IgD-negative memory B cell (primary cell): ENCODE measurements at regions not wholly inside any gene's neighbourhood (a gene's known extent, or its start where the extent isn't known, plus 50 kb on each side); places are given as distances from the start of the nearest gene placed in this dataset.
"Not testable (repeated sequence)": the region's sequence is repeated elsewhere in the genome, so short reads cannot be mapped to it uniquely, and the experiment has no call there.

Experiments used
- H3K27ac Mint-ChIP-seq, 3 donors: one replicate each; pipeline ENCODE4 v1.8.0; 2020 to 2022; ENCODE audit warnings: mild to moderate bottlenecking in 3 of 3, mixed read lengths in 3 of 3, moderate library complexity in 1 of 3
- H3K27me3 Mint-ChIP-seq: one replicate; pipeline ENCODE4 v1.8.0; 2021; ENCODE audit warnings: mixed read lengths
- H3K36me3 Mint-ChIP-seq: one replicate; pipeline ENCODE4 v1.8.0; 2020; ENCODE audit warnings: mild to moderate bottlenecking, mixed read lengths
- H3K4me1 Mint-ChIP-seq, 3 donors: one replicate each; pipeline ENCODE4 v1.8.0; 2020 to 2022; ENCODE audit warnings: mixed read lengths in 3 of 3, mild to moderate bottlenecking in 1 of 3
- H3K4me3 Mint-ChIP-seq, 4 donors: one replicate each; pipeline ENCODE4 v1.8.0; 2020 to 2022; ENCODE audit warnings: mild to moderate bottlenecking in 4 of 4, mixed read lengths in 4 of 4, moderate library complexity in 3 of 4
- H3K9me3 Mint-ChIP-seq, 3 donors: one replicate each; pipeline ENCODE4 v1.8.0; 2020 to 2021; ENCODE audit warnings: mixed read lengths in 3 of 3, mild to moderate bottlenecking in 1 of 3

DNA sequence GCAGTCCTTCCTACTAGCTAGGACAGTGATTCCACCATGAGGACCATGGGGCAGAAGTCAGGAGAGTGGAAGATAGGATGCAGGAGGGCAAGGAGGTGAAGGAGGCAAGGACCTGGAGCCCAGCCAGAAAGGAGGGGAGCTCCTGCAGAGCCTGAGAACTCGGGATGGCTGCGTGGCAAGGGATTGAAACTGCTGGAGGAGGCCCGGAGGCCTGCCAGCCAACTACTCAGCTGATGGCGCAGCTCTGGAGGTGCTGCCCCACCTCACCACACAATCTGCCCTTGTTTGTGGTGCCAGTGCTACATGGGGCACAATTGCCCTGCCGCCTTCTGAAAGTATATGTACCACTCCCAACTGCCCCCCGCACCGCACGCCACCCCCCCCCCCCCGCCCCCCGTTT is 307.3 kb upstream of the CHRNA7 start:
- not testable (repeated sequence) for H3K27ac Mint-ChIP-seq, H3K4me1 Mint-ChIP-seq, H3K27me3 Mint-ChIP-seq, H3K9me3 Mint-ChIP-seq, H3K36me3 Mint-ChIP-seq, H3K4me3 Mint-ChIP-seq

GRCh38 chr15:31724903-31725302 is 305.4 kb upstream of the CHRNA7 start:
- H3K4me3 Mint-ChIP-seq, H3K36me3 Mint-ChIP-seq, H3K9me3 Mint-ChIP-seq, H3K4me1 Mint-ChIP-seq, H3K27me3 Mint-ChIP-seq, H3K27ac Mint-ChIP-seq: not testable (repeated sequence)

GRCh38 chr15:31725619-31726018 is 304.7 kb upstream of the CHRNA7 start:
- H3K27ac Mint-ChIP-seq, H3K36me3 Mint-ChIP-seq, H3K9me3 Mint-ChIP-seq, H3K27me3 Mint-ChIP-seq, H3K4me1 Mint-ChIP-seq: not testable (repeated sequence)
- peak overlapping the region in 1 of 4 donors; percentile 47 for H3K4me3 Mint-ChIP-seq

GRCh38 chr15:31727612-31728011 is 302.7 kb upstream of the CHRNA7 start:
- peaks cover 8% of the 10 kb centered on the region for H3K27me3 Mint-ChIP-seq
- H3K4me3 Mint-ChIP-seq = no peak overlapping the region
- H3K36me3 Mint-ChIP-seq = peaks cover 7% of the 10 kb centered on the region
- no peaks in the 10 kb centered on the region for H3K4me1 Mint-ChIP-seq
- H3K9me3 Mint-ChIP-seq = peaks cover 0 to 10% (median 3%) of the 10 kb centered on the region in 3 donors
- no peak overlapping the region for H3K27ac Mint-ChIP-seq

GRCh38 chr15:31732726-31733125 is 297.6 kb upstream of the CHRNA7 start:
- H3K27me3 Mint-ChIP-seq = peaks cover 12% of the 10 kb centered on the region

DNA sequence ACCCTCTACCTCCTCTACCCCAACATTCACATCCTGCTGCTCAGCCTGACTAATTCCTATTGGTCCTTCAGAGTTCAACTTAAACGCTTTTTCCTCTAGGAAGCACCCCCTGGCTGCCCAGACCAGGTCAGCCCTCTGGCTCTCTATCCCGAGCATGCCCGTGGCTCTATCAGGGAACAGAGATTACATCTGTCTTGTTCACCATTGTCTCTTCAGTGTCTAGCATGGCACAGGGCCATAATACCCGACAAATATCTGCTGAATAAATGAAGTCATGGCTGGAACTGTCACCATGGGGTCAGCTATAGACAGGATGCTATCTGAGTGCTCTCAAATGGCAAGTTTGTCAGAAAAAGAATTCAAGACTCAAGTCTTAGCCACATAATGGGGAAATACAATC is 296.9 kb upstream of the CHRNA7 start:
- Mint-ChIP-seq H3K9me3 (peaks cover 0 to 23% (median 5%) of the 10 kb centered on the region in 3 donors), H3K27me3 (peaks cover 13% of the 10 kb centered on the region), H3K27ac (no peak overlapping the region), H3K4me1 (no peaks in the 10 kb centered on the region), H3K4me3 (no peak overlapping the region), H3K36me3 (peaks cover 9% of the 10 kb centered on the region)

More at GRCh38 chr15:31732726-31733125, 297.6 kb upstream of the CHRNA7 start:
- peaks cover 9% of the 10 kb centered on the region for H3K36me3 Mint-ChIP-seq
- peaks cover 0 to 25% (median 5%) of the 10 kb centered on the region in 3 donors for H3K9me3 Mint-ChIP-seq
- H3K4me1 Mint-ChIP-seq = no peaks in the 10 kb centered on the region
- no peak overlapping the region for H3K4me3 Mint-ChIP-seq
- H3K27ac Mint-ChIP-seq = no peak overlapping the region

- Mint-ChIP-seq H3K4me1 (no peaks in the 10 kb centered on the region), H3K9me3 (peaks cover 9 to 25% (median 11%) of the 10 kb centered on the region in 3 donors), H3K36me3 (peaks cover 2% of the 10 kb centered on the region), H3K4me3 (peak overlapping the region in 1 of 4 donors; percentile 67), H3K27ac (no peak overlapping the region), H3K27me3 (peaks cover 13% of the 10 kb centered on the region)
Measured at GRCh38 chr15:31740203-31740602, 290.1 kb upstream of the CHRNA7 start.

GRCh38 chr15:31745841-31746240 is 284.5 kb upstream of the CHRNA7 start:
- Mint-ChIP-seq H3K4me3 (no peak overlapping the region), H3K9me3 (peaks cover 4 to 25% (median 18%) of the 10 kb centered on the region in 3 donors), H3K27ac (no peak overlapping the region), H3K36me3 (no peaks in the 10 kb centered on the region), H3K4me1 (no peaks in the 10 kb centered on the region), H3K27me3 (peaks cover 5% of the 10 kb centered on the region)

- H3K9me3 Mint-ChIP-seq = peaks cover 2 to 6% (median 3%) of the 10 kb centered on the region in 3 donors
- H3K27me3 Mint-ChIP-seq = peaks cover 5% of the 10 kb centered on the region
- no peaks in the 10 kb centered on the region for H3K4me1 Mint-ChIP-seq
- no peaks in the 10 kb centered on the region for H3K36me3 Mint-ChIP-seq
- H3K4me3 Mint-ChIP-seq = no peak overlapping the region
- H3K27ac Mint-ChIP-seq = no peak overlapping the region
Measured at GRCh38 chr15:31752065-31752762, 278.1 kb upstream of the CHRNA7 start.

DNA sequence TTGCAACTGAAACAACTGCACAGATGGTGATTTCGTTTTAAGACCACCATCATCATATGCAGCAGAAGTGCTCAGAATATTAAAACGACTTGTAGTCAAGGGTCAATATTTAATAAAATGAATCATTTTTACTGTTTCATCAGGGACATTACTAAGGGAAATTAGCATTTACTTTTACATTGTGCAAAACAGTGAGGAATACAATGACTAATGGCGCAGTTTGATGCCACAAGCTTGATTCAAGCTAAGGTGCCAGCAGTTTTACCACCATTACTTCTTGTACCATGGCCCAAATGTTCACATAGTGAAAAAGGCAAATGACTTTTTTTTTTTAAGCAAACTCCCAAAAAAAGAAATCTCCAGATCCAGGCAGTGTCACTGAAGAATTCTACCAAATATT is 277.4 kb upstream of the CHRNA7 start:
- Mint-ChIP-seq H3K36me3 (no peaks in the 10 kb centered on the region), H3K9me3 (peaks cover 0 to 6% (median 2%) of the 10 kb centered on the region in 3 donors), H3K27me3 (peaks cover 5% of the 10 kb centered on the region), H3K4me1 (no peaks in the 10 kb centered on the region), H3K4me3 (no peak overlapping the region), H3K27ac (no peak overlapping the region)

DNA sequence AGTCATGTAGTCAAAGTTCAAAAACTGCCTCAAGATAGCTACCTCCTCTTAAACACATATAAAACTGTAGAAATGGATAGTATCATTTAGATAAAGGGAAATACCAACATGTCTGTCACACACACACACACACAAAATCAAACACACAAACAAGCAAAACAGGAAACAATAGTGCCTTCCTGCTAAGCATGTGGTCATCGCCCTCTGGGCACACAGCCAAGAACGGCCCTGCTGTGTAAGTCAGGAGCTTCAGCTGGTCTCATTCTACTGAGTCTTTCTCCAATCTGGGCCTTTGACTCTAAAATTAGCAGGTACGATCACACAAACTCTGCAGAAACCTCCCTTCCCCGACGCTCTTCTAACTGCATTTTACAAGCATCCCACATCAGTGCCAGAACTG is 272.2 kb upstream of the CHRNA7 start:
- Mint-ChIP-seq H3K4me3 (no peak overlapping the region), H3K27me3 (peaks cover 7% of the 10 kb centered on the region), H3K36me3 (no peaks in the 10 kb centered on the region), H3K9me3 (peaks cover 2 to 8% (median 3%) of the 10 kb centered on the region in 3 donors), H3K4me1 (no peaks in the 10 kb centered on the region), H3K27ac (no peak overlapping the region)

GRCh38 chr15:31768055-31768454 is 262.3 kb upstream of the CHRNA7 start:
- Mint-ChIP-seq H3K27ac (no peak overlapping the region), H3K36me3 (no peaks in the 10 kb centered on the region), H3K27me3 (peaks cover 2% of the 10 kb centered on the region), H3K9me3 (peaks cover 0 to 2% (median 0%) of the 10 kb centered on the region in 3 donors), H3K4me1 (no peaks in the 10 kb centered on the region), H3K4me3 (no peak overlapping the region)

DNA sequence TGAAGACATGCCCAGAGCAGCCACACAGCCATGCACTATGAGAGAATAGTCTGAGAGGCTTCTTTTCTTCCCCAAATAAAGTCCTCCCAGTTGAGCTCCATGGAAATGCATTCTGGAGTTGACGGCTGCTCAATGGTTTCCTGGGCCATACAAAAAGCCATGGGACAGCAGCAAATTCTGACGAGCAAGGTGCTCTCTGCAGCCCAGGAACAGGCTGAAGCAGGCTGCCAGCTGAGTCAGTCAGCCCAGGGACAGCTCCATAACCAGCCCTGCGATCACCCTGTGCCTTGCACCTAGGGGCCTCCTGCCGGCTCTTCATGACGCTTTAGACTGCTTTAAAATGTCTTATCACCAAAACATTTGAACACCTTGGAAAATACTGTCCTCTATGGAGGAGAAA is 256.3 kb upstream of the CHRNA7 start:
- H3K4me1 Mint-ChIP-seq = no peaks in the 10 kb centered on the region
- no peak overlapping the region for H3K27ac Mint-ChIP-seq
- peaks cover 3% of the 10 kb centered on the region for H3K27me3 Mint-ChIP-seq
- H3K9me3 Mint-ChIP-seq = no peaks in the 10 kb centered on the region
- no peak overlapping the region for H3K4me3 Mint-ChIP-seq
- no peaks in the 10 kb centered on the region for H3K36me3 Mint-ChIP-seq

- Mint-ChIP-seq H3K27me3 (peaks cover 3% of the 10 kb centered on the region), H3K4me1 (no peaks in the 10 kb centered on the region), H3K4me3 (no peak overlapping the region), H3K9me3 (no peaks in the 10 kb centered on the region), H3K27ac (no peak overlapping the region), H3K36me3 (no peaks in the 10 kb centered on the region)
Measured at GRCh38 chr15:31776039-31776438, 254.3 kb upstream of the CHRNA7 start.

- H3K27ac Mint-ChIP-seq = no peak overlapping the region
- H3K27me3 Mint-ChIP-seq = peaks cover under 1% of the 10 kb centered on the region
Measured at GRCh38 chr15:31781261-31781660, 249.1 kb upstream of the CHRNA7 start.

GRCh38 chr15:31782016-31782783 is 248.1 kb upstream of the CHRNA7 start:
- Mint-ChIP-seq H3K4me3 (no peak overlapping the region), H3K27me3 (peaks cover 1% of the 10 kb centered on the region), H3K4me1 (no peaks in the 10 kb centered on the region), H3K36me3 (no peaks in the 10 kb centered on the region), H3K9me3 (no peaks in the 10 kb centered on the region), H3K27ac (no peak overlapping the region)

More at GRCh38 chr15:31781261-31781660, 249.1 kb upstream of the CHRNA7 start:
- Mint-ChIP-seq H3K4me3 (no peak overlapping the region), H3K4me1 (no peaks in the 10 kb centered on the region), H3K9me3 (no peaks in the 10 kb centered on the region), H3K36me3 (no peaks in the 10 kb centered on the region)
